H1 (cell line): ENCODE measurements at regions not wholly inside any gene's neighbourhood (a gene's known extent, or its start where the extent isn't known, plus 50 kb on each side); places are given as distances from the start of the nearest gene placed in this dataset.

Experiments used
- CTCF ChIA-PET: fragments of 300-600 bp; sonication (Branson Sonifier 250); formaldehyde crosslinking; loops from one replicate; lab custom pipeline; 2021; ENCODE audit not compliant: partially characterized antibody; lab: Charles Lee
- POLR2A ChIA-PET: fragments of 300-600 bp; sonication (Branson Sonifier 250); formaldehyde crosslinking; loops from one replicate; lab custom pipeline; 2021; ENCODE audit warnings: inconsistent platforms; ENCODE audit not compliant: partially characterized antibody; lab: Charles Lee
- DNase-seq, 2 experiments: peaks; one replicate each; pipeline versions ENCODE4 v3.0.0 to v3.0.0-alpha.2; 2010 to 2022; ENCODE audit warnings: low spot score in 2 of 2, low read depth in 1 of 2, mixed read lengths in 1 of 2
- FAIRE-seq: peaks from 2 replicates; lab custom pipeline; 2011; peaks lifted over from hg19 to GRCh38; lab: Jason Lieb, UNC
- H2AFZ ChIP-seq: 2 replicates; pipeline ENCODE4 v1.8.1; 2012; ENCODE audit warnings: low read length, inconsistent platforms
- H2AK5ac ChIP-seq: 2 replicates; pipeline ENCODE4 v1.6.1; 2013; ENCODE audit warnings: low read depth, low read length
- H2BK120ac ChIP-seq: replicated peaks from 2 replicates; pipeline ENCODE3; 2013; ENCODE audit warnings: low read depth, low read length, inconsistent platforms
- H2BK12ac ChIP-seq: 2 replicates; pipeline ENCODE4 v1.6.1; 2013; ENCODE audit warnings: low read depth, low read length
- H2BK15ac ChIP-seq: 2 replicates; pipeline ENCODE4 v1.6.1; 2013; ENCODE audit warnings: low read length
- H2BK20ac ChIP-seq: 2 replicates; pipeline ENCODE4 v1.6.1; 2013; ENCODE audit warnings: low read length
- H2BK5ac ChIP-seq: 2 replicates; pipeline ENCODE4 v1.6.1; 2013; ENCODE audit warnings: low read depth, low read length
- H3K14ac ChIP-seq: 2 replicates; pipeline ENCODE4 v1.6.1; 2013; ENCODE audit warnings: inconsistent platforms; ENCODE audit not compliant: insufficient read length
- H3K18ac ChIP-seq: 2 replicates; pipeline ENCODE4 v1.6.1; 2013; ENCODE audit warnings: low read length; ENCODE audit errors: extremely low read depth
- H3K23ac ChIP-seq: 2 replicates; pipeline ENCODE4 v1.6.1; 2013; ENCODE audit warnings: inconsistent platforms; ENCODE audit not compliant: insufficient read length
- H3K23me2 ChIP-seq: 2 replicates; pipeline ENCODE4 v1.6.1; 2013; ENCODE audit warnings: low read depth, low read length
- H3K27ac ChIP-seq: 2 replicates; pipeline ENCODE4 v1.6.1; 2011; ENCODE audit warnings: low read depth, low read length, inconsistent platforms
- H3K27me3 ChIP-seq, 4 experiments: replicated peaks in 1 of 4; 1 replicate in 1 of 4; 2 replicates in 3 of 4; pipeline versions ENCODE4 v1.6.1 to v1.8.1; 2011 to 2013; ENCODE audit warnings: low read length in 3 of 4, mild to moderate bottlenecking in 3 of 4, inconsistent platforms in 2 of 4, mixed read lengths in 2 of 4, moderate library complexity in 1 of 4; ENCODE audit not compliant: control insufficient read depth in 3 of 4, insufficient read depth in 3 of 4; ENCODE audit errors: extremely low read depth in 1 of 4
- H3K36me3 ChIP-seq, 4 experiments: 2 replicates each; pipeline versions ENCODE4 v1.6.1 to v1.8.1; 2011 to 2013; ENCODE audit warnings: mild to moderate bottlenecking in 4 of 4, low read length in 3 of 4, moderate library complexity in 2 of 4, control low read depth in 1 of 4, inconsistent platforms in 1 of 4; ENCODE audit not compliant: insufficient read depth in 4 of 4, control insufficient read depth in 2 of 4
- H3K4ac ChIP-seq: replicated peaks from 2 replicates; pipeline ENCODE3; 2013; ENCODE audit warnings: low read length, low read depth, mixed read lengths, inconsistent platforms; ENCODE audit not compliant: insufficient read length
- H3K4me1 ChIP-seq, 4 experiments: replicated peaks in 1 of 4; 1 replicate in 1 of 4; 2 replicates in 3 of 4; pipeline versions ENCODE4 v1.6.1 to v1.8.1; 2011 to 2013; ENCODE audit warnings: low read length in 3 of 4, inconsistent platforms in 2 of 4, mixed read lengths in 1 of 4; ENCODE audit not compliant: insufficient read depth in 4 of 4, control insufficient read depth in 3 of 4
- H3K4me2 ChIP-seq, 2 experiments: 2 replicates each; pipeline versions ENCODE4 v1.6.1 to v1.8.1; 2011 to 2013; ENCODE audit warnings: low read depth in 2 of 2, low read length in 2 of 2, control low read depth in 1 of 2, inconsistent platforms in 1 of 2, mild to moderate bottlenecking in 1 of 2; ENCODE audit not compliant: insufficient read depth in 1 of 2
- H3K4me3 ChIP-seq, 4 experiments: fragments of 200-600, 300-600 bp in 1 of 4; sonication (generic), shearing (Covaris generic), sonication (Bioruptor Twin) in 1 of 4; 2 replicates each; pipeline versions ENCODE4 v1.5.1 to v1.8.1; 2011 to 2016; ENCODE audit warnings: low read length in 4 of 4, low read depth in 3 of 4, control low read depth in 2 of 4, inconsistent platforms in 2 of 4, mild to moderate bottlenecking in 2 of 4, mixed read lengths in 1 of 4, moderate library complexity in 1 of 4; ENCODE audit not compliant: insufficient read depth in 2 of 4; ENCODE audit errors: extremely low read depth in 1 of 4
- H3K56ac ChIP-seq: replicated peaks from 2 replicates; pipeline ENCODE3; 2013; ENCODE audit warnings: low read depth, mild to moderate bottlenecking, mixed read lengths, low read length, inconsistent platforms; ENCODE audit not compliant: insufficient read length
- H3K79me1 ChIP-seq: 2 replicates; pipeline ENCODE4 v1.6.1; 2013; ENCODE audit warnings: low read depth, low read length, control low read depth
- H3K79me2 ChIP-seq, 2 experiments: 2 replicates each; pipeline versions ENCODE4 v1.6.1 to v1.8.1; 2012 to 2013; ENCODE audit warnings: low read length in 2 of 2, mild to moderate bottlenecking in 2 of 2, inconsistent platforms in 1 of 2; ENCODE audit not compliant: insufficient read depth in 2 of 2, control insufficient read depth in 1 of 2
- H3K9ac ChIP-seq, 4 experiments: replicated peaks in 1 of 4; 1 replicate in 1 of 4; 2 replicates in 3 of 4; pipeline versions ENCODE4 v1.6.1 to v1.8.1; 2011 to 2013; ENCODE audit warnings: low read depth in 3 of 4, low read length in 3 of 4, control low read depth in 2 of 4, mild to moderate bottlenecking in 2 of 4, moderate library complexity in 2 of 4, inconsistent platforms in 1 of 4; ENCODE audit errors: extremely low read depth in 1 of 4
- H3K9me3 ChIP-seq, 2 experiments: 2 replicates each; pipeline versions ENCODE4 v1.6.1 to v1.8.1; 2012 to 2013; ENCODE audit warnings: mild to moderate bottlenecking in 2 of 2, moderate library complexity in 2 of 2, control low read depth in 1 of 2, inconsistent platforms in 1 of 2, low read depth in 1 of 2, low read length in 1 of 2, mixed read lengths in 1 of 2; ENCODE audit not compliant: insufficient read depth in 2 of 2
- H4K20me1 ChIP-seq, 2 experiments: replicated peaks in 1 of 2; 2 replicates each; pipeline versions ENCODE3 to v1.8.1; 2011 to 2013; ENCODE audit warnings: inconsistent platforms in 2 of 2, low read length in 2 of 2, mild to moderate bottlenecking in 1 of 2; ENCODE audit not compliant: insufficient read depth in 2 of 2, control insufficient read depth in 1 of 2
- H4K5ac ChIP-seq: 2 replicates; pipeline ENCODE4 v1.6.1; 2013; ENCODE audit warnings: low read length, low read depth, mixed read lengths, inconsistent platforms; ENCODE audit not compliant: insufficient read length
- H4K8ac ChIP-seq: 2 replicates; pipeline ENCODE4 v1.8.0; 2013; ENCODE audit warnings: mild to moderate bottlenecking, moderate library complexity, low read length, inconsistent platforms; ENCODE audit not compliant: insufficient read depth; ENCODE audit errors: extremely low read depth
- H4K91ac ChIP-seq: replicated peaks from 2 replicates; pipeline ENCODE3; 2013; ENCODE audit warnings: low read length, mixed read lengths, inconsistent platforms; ENCODE audit not compliant: insufficient read length
- CBX5 ChIP-seq: fragments of 300-800, 300-1000 bp; sonication (generic); IDR thresholded peaks from 2 replicates; pipeline ENCODE4 v1.7.1; 2016; ENCODE audit warnings: antibody characterized with exemption, low read length, low read depth
- MAFK ChIP-seq: IDR thresholded peaks from 2 replicates; pipeline ENCODE4 v1.6.1; 2012; ENCODE audit warnings: low read depth, mild to moderate bottlenecking, improper control_type of control experiment, low read length
- TBP ChIP-seq: IDR thresholded peaks from 2 replicates; pipeline ENCODE4 v1.6.1; 2011; ENCODE audit warnings: low read depth, low read length, improper control_type of control experiment
- YY1 ChIP-seq: IDR thresholded peaks from 2 replicates; pipeline ENCODE4 v1.6.1; 2011; ENCODE audit warnings: low read depth, mild to moderate bottlenecking, low read length
- WGBS, 2 experiments: shearing (Covaris generic) in 1 of 2; methylation state at CpG; one replicate each; pipeline versions ENCODE4 v1.1.6 to v1.1.7; 2013 to 2015; ENCODE audit warnings: low lambda C conversion rate in 2 of 2, mixed read lengths in 2 of 2, inconsistent platforms in 1 of 2, low coverage in 1 of 2, missing lambda C conversion rate in 1 of 2; ENCODE audit not compliant: insufficient replicate concordance in 2 of 2, insufficient coverage in 1 of 2, insufficient read length in 1 of 2; ENCODE audit errors: extremely low coverage in 1 of 2, missing lambda C conversion rate in 1 of 2; 5-methylcytosine and 5-hydroxymethylcytosine counted together

DNA sequence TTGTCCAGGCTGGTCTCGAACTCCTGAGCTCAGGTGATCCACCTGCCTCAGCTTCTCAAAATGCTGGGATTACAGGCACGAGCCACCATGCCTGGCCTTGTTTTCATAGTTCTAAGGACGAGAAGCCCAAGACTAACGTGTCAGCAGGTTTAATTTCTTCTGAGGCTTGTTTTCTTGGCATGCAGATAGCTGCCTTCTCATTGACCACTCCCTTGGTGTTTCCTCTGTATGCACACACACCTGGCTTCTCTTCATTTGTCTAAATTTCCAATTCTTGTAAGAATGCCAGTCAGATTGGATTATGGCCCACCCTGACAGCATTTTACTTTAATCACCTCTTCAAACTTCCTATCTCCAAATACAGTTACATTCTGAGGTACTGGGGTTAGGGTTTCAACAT is 72.5 kb upstream of the CTSC start:
- no peaks in the 10 kb centered on the region for H3K79me2 ChIP-seq
- H3K4me3 ChIP-seq: no peak overlapping the region
- H3K27me3 ChIP-seq: no peaks in the 10 kb centered on the region; a peak in 1 of 7 replicates
- H3K4me2 ChIP-seq: no peak overlapping the region
- no peak overlapping the region for H3K4ac ChIP-seq
- H3K56ac ChIP-seq: no peak overlapping the region
- no peak overlapping the region for H4K5ac ChIP-seq
- H2AK5ac ChIP-seq: no peak overlapping the region
- no peak overlapping the region for H3K23ac ChIP-seq
- FAIRE-seq: no peak
- H4K8ac ChIP-seq: no peak overlapping the region
- no peak for DNase-seq
- no peak overlapping the region for H2BK120ac ChIP-seq
- H3K9ac ChIP-seq: no peak overlapping the region
- H3K79me1 ChIP-seq: no peaks in the 10 kb centered on the region
- H3K4me1 ChIP-seq: no peaks in the 10 kb centered on the region
- H3K36me3 ChIP-seq: no peaks in the 10 kb centered on the region
- no peak overlapping the region for H4K91ac ChIP-seq
- H4K20me1 ChIP-seq: no peaks in the 10 kb centered on the region
- no peak overlapping the region for H2BK20ac ChIP-seq
- POLR2A ChIA-PET: no interaction called here
- no peak overlapping the region for H2AFZ ChIP-seq
- TF ChIP-seq TBP: no peak
- TF ChIP-seq YY1: no peak
- TF ChIP-seq CBX5: no peak
- no peak for TF ChIP-seq MAFK
- H3K27ac ChIP-seq: no peak overlapping the region
- H3K23me2 ChIP-seq: no peaks in the 10 kb centered on the region
- no peak overlapping the region for H2BK12ac ChIP-seq
- H2BK15ac ChIP-seq: no peak overlapping the region
- H2BK5ac ChIP-seq: no peak overlapping the region
- no peak overlapping the region for H3K18ac ChIP-seq
- WGBS, 2 experiments: 91% methylated on average over 4 of the region's 4 CpGs; no CpG with 5 or more reads in 1 of the 2 experiments
- no peaks in the 10 kb centered on the region for H3K9me3 ChIP-seq
- CTCF ChIA-PET: no interaction called here
- H3K14ac ChIP-seq: no peak overlapping the region
